ENCODE measurements at regions not wholly inside any gene's neighbourhood (a gene's known extent, or its start where the extent isn't known, plus 50 kb on each side); places are given as distances from the start of the nearest gene placed in this dataset.

GRCh38 chr6:16823718-16824352, 62.6 kb upstream of the ATXN1 start:
- H3K4ac ChIP-seq (ENCODE audit: low read depth, low read length), result no peak overlapping the region
- Mint-ChIP-seq H3K4me3 (no peak overlapping the region), H3K36me3 (ENCODE audit: insufficient read depth in 1 of 3, low read depth in 3 of 3) (no peaks in the 10 kb centered on the region), H3K27ac (no peak overlapping the region), H3K4me1 (peaks cover 7 to 9% of the 10 kb centered on the region in 2 experiments), H3K27me3 (ENCODE audit: low read depth) (no peaks in the 10 kb centered on the region; the same call in 1 of the 2 replicates), H3K9me3 (peaks cover 0 to 4% of the 10 kb centered on the region in 2 experiments; a peak in 3 of 5 replicates)
- no peak overlapping the region for H2AFZ ChIP-seq (ENCODE audit: low read length)
- no peaks in the 10 kb centered on the region for H3K27me3 ChIP-seq (ENCODE audit: insufficient read depth, low read length)
- no peak overlapping the region for H2BK20ac ChIP-seq (ENCODE audit: low read depth, low read length, poor library complexity, severe bottlenecking)
- no peaks in the 10 kb centered on the region for H3K9me3 ChIP-seq (ENCODE audit: control insufficient read depth, low read depth, low read length)
- WGBS (ENCODE audit: extremely low coverage, insufficient read length, low lambda C conversion rate), result no CpG with 5 or more reads among the region's 2 CpGs
- H3K79me2 ChIP-seq (ENCODE audit: insufficient read depth, low read length), result no peaks in the 10 kb centered on the region
- no peak overlapping the region for H3K27ac ChIP-seq (ENCODE audit: insufficient read length, low read depth, low read length)
- H3K9ac ChIP-seq (ENCODE audit: extremely low read depth, insufficient read length, low read length), result no peak overlapping the region
- H3K14ac ChIP-seq (ENCODE audit: insufficient read depth, low read length), result no peak overlapping the region
- no peak overlapping the region for H3K18ac ChIP-seq (ENCODE audit: insufficient read length, low read depth, low read length)
- no peak overlapping the region for H3T11ph ChIP-seq (ENCODE audit: low read length)
- no peak for DNase-seq
- no peaks in the 10 kb centered on the region for H3K79me1 ChIP-seq (ENCODE audit: insufficient read depth, low read depth, low read length, poor library complexity, severe bottlenecking)
- no peak overlapping the region for H4K8ac ChIP-seq (replicated peaks; ENCODE audit: insufficient read length, low read depth, low read length)
- no peak overlapping the region for H2BK15ac ChIP-seq (ENCODE audit: low read depth, low read length)
- H2AK5ac ChIP-seq (ENCODE audit: insufficient read length, low read length), result no peak overlapping the region
- no peak overlapping the region for H3K4me2 ChIP-seq (ENCODE audit: insufficient read depth, insufficient read length, low read length)
- no peak overlapping the region for H4K91ac ChIP-seq (ENCODE audit: insufficient read length, low read depth, low read length)
- no peak overlapping the region for H4K5ac ChIP-seq (ENCODE audit: insufficient read length, low read depth, low read length)
- no peak overlapping the region for H2BK120ac ChIP-seq (ENCODE audit: low read depth, low read length, poor library complexity, severe bottlenecking)
- no peaks in the 10 kb centered on the region for H3K23me2 ChIP-seq (ENCODE audit: insufficient read length, low read depth, low read length, poor library complexity, severe bottlenecking)
- H2BK12ac ChIP-seq (ENCODE audit: insufficient read length, low read depth, low read length), result no peak overlapping the region
- no peak overlapping the region for H3K56ac ChIP-seq (ENCODE audit: insufficient read length, low read depth, low read length)
- H2BK5ac ChIP-seq (ENCODE audit: insufficient read length, low read length), result no peak overlapping the region
- no peak overlapping the region for H3K23ac ChIP-seq (ENCODE audit: insufficient read length, low read depth, low read length)
- H3K4me1 ChIP-seq (ENCODE audit: insufficient read depth, low read length), result peaks cover 2% of the 10 kb centered on the region
- TF ChIP-seq, protein P1, sequence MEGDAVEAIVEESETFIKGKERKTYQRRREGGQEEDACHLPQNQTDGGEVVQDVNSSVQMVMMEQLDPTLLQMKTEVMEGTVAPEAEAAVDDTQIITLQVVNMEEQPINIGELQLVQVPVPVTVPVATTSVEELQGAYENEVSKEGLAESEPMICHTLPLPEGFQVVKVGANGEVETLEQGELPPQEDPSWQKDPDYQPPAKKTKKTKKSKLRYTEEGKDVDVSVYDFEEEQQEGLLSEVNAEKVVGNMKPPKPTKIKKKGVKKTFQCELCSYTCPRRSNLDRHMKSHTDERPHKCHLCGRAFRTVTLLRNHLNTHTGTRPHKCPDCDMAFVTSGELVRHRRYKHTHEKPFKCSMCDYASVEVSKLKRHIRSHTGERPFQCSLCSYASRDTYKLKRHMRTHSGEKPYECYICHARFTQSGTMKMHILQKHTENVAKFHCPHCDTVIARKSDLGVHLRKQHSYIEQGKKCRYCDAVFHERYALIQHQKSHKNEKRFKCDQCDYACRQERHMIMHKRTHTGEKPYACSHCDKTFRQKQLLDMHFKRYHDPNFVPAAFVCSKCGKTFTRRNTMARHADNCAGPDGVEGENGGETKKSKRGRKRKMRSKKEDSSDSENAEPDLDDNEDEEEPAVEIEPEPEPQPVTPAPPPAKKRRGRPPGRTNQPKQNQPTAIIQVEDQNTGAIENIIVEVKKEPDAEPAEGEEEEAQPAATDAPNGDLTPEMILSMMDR (conservative IDR thresholded peaks at IDR 0.05), result no peak
- no peaks in the 10 kb centered on the region for H4K20me1 ChIP-seq (ENCODE audit: control insufficient read depth, insufficient read depth, insufficient read length)
